ENCODE measurements at regions not wholly inside any gene's neighbourhood (a gene's known extent, or its start where the extent isn't known, plus 50 kb on each side); places are given as distances from the start of the nearest gene placed in this dataset.

DNA sequence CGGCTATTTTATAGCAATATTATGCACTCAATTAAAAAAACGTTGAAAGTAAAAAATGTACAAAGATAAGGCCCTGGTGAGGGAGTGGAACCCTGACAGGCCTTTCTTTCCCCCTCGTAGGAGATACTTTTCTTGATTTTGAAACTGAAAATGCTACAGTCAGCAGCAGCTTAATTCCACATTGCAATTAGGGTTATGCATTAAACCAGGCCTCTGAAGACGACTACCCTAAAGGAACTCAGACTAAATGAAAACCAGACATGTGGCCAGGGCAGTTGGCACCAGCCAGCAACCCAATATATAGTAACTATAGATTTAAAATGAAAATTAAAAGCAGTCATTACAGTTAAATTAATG lies 463.2 kb upstream of the MAF start:
- no peak for TF ChIP-seq EZH2phosphoT487 (conservative IDR thresholded peaks at IDR 0.05; ENCODE audit: low read length)
- TF ChIP-seq, protein P1, sequence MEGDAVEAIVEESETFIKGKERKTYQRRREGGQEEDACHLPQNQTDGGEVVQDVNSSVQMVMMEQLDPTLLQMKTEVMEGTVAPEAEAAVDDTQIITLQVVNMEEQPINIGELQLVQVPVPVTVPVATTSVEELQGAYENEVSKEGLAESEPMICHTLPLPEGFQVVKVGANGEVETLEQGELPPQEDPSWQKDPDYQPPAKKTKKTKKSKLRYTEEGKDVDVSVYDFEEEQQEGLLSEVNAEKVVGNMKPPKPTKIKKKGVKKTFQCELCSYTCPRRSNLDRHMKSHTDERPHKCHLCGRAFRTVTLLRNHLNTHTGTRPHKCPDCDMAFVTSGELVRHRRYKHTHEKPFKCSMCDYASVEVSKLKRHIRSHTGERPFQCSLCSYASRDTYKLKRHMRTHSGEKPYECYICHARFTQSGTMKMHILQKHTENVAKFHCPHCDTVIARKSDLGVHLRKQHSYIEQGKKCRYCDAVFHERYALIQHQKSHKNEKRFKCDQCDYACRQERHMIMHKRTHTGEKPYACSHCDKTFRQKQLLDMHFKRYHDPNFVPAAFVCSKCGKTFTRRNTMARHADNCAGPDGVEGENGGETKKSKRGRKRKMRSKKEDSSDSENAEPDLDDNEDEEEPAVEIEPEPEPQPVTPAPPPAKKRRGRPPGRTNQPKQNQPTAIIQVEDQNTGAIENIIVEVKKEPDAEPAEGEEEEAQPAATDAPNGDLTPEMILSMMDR (IDR thresholded peaks at IDR 0.05; ENCODE audit: insufficient read depth, low read length, poor library complexity, severe bottlenecking), result no peak

Measured in SU-DHL-6 (cell line).